ENCODE measurements at regions not wholly inside any gene's neighbourhood (a gene's known extent, or its start where the extent isn't known, plus 50 kb on each side); places are given as distances from the start of the nearest gene placed in this dataset.

GRCh38 chr2:45254025-45254424 lies 244.8 kb upstream of the SIX2 start:
- TF ChIP-seq POLR2AphosphoS5 (IDR thresholded peaks at IDR 0.05): no peak
- TF ChIP-seq CTCF (IDR thresholded peaks at IDR 0.05): no peak
- TF ChIP-seq POLR2A (IDR thresholded peaks at IDR 0.05; ENCODE audit: low read depth): no peak
- TF ChIP-seq EP300 (IDR thresholded peaks at IDR 0.05): no peak

Measured in esophagus muscularis mucosa (tissue), 4 donors.